GM12891 (cell line): ENCODE measurements at regions not wholly inside any gene's neighbourhood (a gene's known extent, or its start where the extent isn't known, plus 50 kb on each side); places are given as distances from the start of the nearest gene placed in this dataset.
"Not testable (repeated sequence)": the region's sequence is repeated elsewhere in the genome, so short reads cannot be mapped to it uniquely, and the experiment has no call there.

Source experiments
- DNase-seq: peaks from one replicate; pipeline ENCODE4 v3.0.0; 2011; ENCODE audit warnings: low spot score; ENCODE audit not compliant: insufficient read length
- FAIRE-seq: peaks from 2 replicates; lab custom pipeline; 2011; peaks lifted over from hg19 to GRCh38; lab: Jason Lieb, UNC
- PAX5 ChIP-seq: IDR thresholded peaks from 2 replicates; pipeline ENCODE4 v1.6.1; 2011; ENCODE audit warnings: low read length, moderate library complexity, mild to moderate bottlenecking; ENCODE audit not compliant: insufficient read depth, severe bottlenecking
- POLR2A ChIP-seq: IDR thresholded peaks from 2 replicates; pipeline ENCODE4 v1.6.1; 2011; ENCODE audit warnings: low read depth, low read length, control low read depth
- POLR2AphosphoS5 ChIP-seq: IDR thresholded peaks from 2 replicates; pipeline ENCODE4 v1.6.1; 2011; ENCODE audit warnings: low read depth, low read length, control low read depth
- POU2F2 ChIP-seq: IDR thresholded peaks from 2 replicates; pipeline ENCODE4 v1.6.1; 2011; ENCODE audit warnings: low read depth, mild to moderate bottlenecking, control low read depth, low read length, moderate library complexity
- SPI1 ChIP-seq: IDR thresholded peaks from 2 replicates; pipeline ENCODE4 v1.6.1; 2011; ENCODE audit warnings: low read depth, low read length, control low read depth
- TAF1 ChIP-seq: IDR thresholded peaks from 2 replicates; pipeline ENCODE4 v1.6.1; 2011; ENCODE audit warnings: low read depth, low read length, control low read depth

GRCh38 chr7:45258533-45259226 lies 101.1 kb downstream of the RAMP3 start:
- DNase-seq = no peak
- TF ChIP-seq TAF1 (no peak), SPI1 (no peak), POLR2A (no peak), PAX5 (no peak), POU2F2 (no peak; the same call in 1 of the 2 replicates)
- FAIRE-seq = peak; percentile 60

- DNase-seq = no peak
- TF ChIP-seq POLR2A (no peak), TAF1 (no peak), SPI1 (no peak), POLR2AphosphoS5 (no peak), POU2F2 (no peak), PAX5 (no peak)
- FAIRE-seq = no peak
These were observed 101.6 kb downstream of the RAMP3 start for GRCh38 chr7:45259227-45259596.

GRCh38 chr7:45259966-45260646 lies 102.5 kb downstream of the RAMP3 start:
- DNase-seq (peak; percentile 67), FAIRE-seq (peak; percentile 94)
- no peak for TF ChIP-seq PAX5
- no peak for TF ChIP-seq TAF1
- no peak for TF ChIP-seq POLR2A
- no peak for TF ChIP-seq SPI1
- no peak for TF ChIP-seq POU2F2
- TF ChIP-seq POLR2AphosphoS5 = no peak

- no peak for TF ChIP-seq POLR2AphosphoS5
- TF ChIP-seq TAF1 = no peak
- TF ChIP-seq POU2F2 = no peak
- TF ChIP-seq SPI1 = no peak
- no peak for TF ChIP-seq PAX5
- no peak for TF ChIP-seq POLR2A
- no peak for FAIRE-seq
- DNase-seq = no peak
These were observed 109.7 kb downstream of the RAMP3 start for GRCh38 chr7:45267262-45267661.

- TF ChIP-seq POU2F2 (no peak), POLR2A (no peak), PAX5 (no peak), TAF1 (no peak), POLR2AphosphoS5 (no peak), SPI1 (no peak)
- FAIRE-seq = no peak
- DNase-seq = no peak
These were observed 110.4 kb downstream of the RAMP3 start for GRCh38 chr7:45268013-45268412.

GRCh38 chr7:45269192-45269591 lies 111.6 kb downstream of the RAMP3 start:
- TF ChIP-seq POU2F2 = no peak
- no peak for TF ChIP-seq SPI1
- no peak for TF ChIP-seq TAF1
- no peak for TF ChIP-seq POLR2AphosphoS5
- no peak for TF ChIP-seq PAX5
- no peak for TF ChIP-seq POLR2A
- DNase-seq = no peak
- no peak for FAIRE-seq

- no peak for DNase-seq
- TF ChIP-seq TAF1 = no peak
- no peak for TF ChIP-seq POLR2A
- no peak for TF ChIP-seq POU2F2
- no peak for TF ChIP-seq PAX5
- TF ChIP-seq POLR2AphosphoS5 = no peak
- TF ChIP-seq SPI1 = no peak
- FAIRE-seq = no peak
These were observed 121.3 kb downstream of the RAMP3 start for GRCh38 chr7:45278763-45279398.

- not testable (repeated sequence) for FAIRE-seq, DNase-seq
These were observed 132.0 kb downstream of the RAMP3 start for GRCh38 chr7:45289611-45290010.

GRCh38 chr7:45290880-45291279 lies 133.3 kb downstream of the RAMP3 start:
- DNase-seq (no peak), FAIRE-seq (no peak)
- no peak for TF ChIP-seq PAX5
- TF ChIP-seq TAF1 = no peak
- no peak for TF ChIP-seq POU2F2
- TF ChIP-seq POLR2A = no peak
- no peak for TF ChIP-seq SPI1
- no peak for TF ChIP-seq POLR2AphosphoS5

- DNase-seq (no peak), FAIRE-seq (no peak)
- TF ChIP-seq POLR2A (no peak), TAF1 (no peak), POU2F2 (no peak)
These were observed 134.9 kb downstream of the RAMP3 start for GRCh38 chr7:45292481-45292880.
